GM21825 (cell line): ENCODE measurements at regions not wholly inside any gene's neighbourhood (a gene's known extent, or its start where the extent isn't known, plus 50 kb on each side); places are given as distances from the start of the nearest gene placed in this dataset.
A peak's percentile ranks its signal among the peaks of the same experiment; 100 is the strongest.
"Not testable (repeated sequence)": the region's sequence is repeated elsewhere in the genome, so short reads cannot be mapped to it uniquely, and the experiment has no call there.

ENCODE experiments used
- ATAC-seq: cut with Tn5 transposase; IDR thresholded peaks from one replicate; pipeline ENCODE4 v1.9.1; 2021; ENCODE audit warnings: mild to moderate bottlenecking, moderate library complexity; ENCODE audit not compliant: unreplicated experiment

- no peak for ATAC-seq
These were observed 49.9 kb downstream of the ILRUN start for GRCh38 chr6:34646714-34647113.

GRCh38 chr6:34645627-34646026 lies 50.9 kb downstream of the ILRUN start:
- no peak for ATAC-seq

GRCh38 chr6:34644716-34645115 lies 51.9 kb downstream of the ILRUN start:
- no peak for ATAC-seq

- ATAC-seq, result no peak
These were observed 54.1 kb downstream of the ILRUN start for GRCh38 chr6:34642427-34642826.

GRCh38 chr6:34640074-34640849 lies 56.3 kb downstream of the ILRUN start:
- ATAC-seq, result not testable (repeated sequence)

- ATAC-seq, result peak; percentile 74
These were observed 57.5 kb downstream of the ILRUN start for GRCh38 chr6:34638834-34639736.

- ATAC-seq, result no peak
These were observed 62.8 kb downstream of the ILRUN start for GRCh38 chr6:34633785-34634184.

- ATAC-seq, result no peak
These were observed 63.3 kb downstream of the ILRUN start for GRCh38 chr6:34633256-34633655.

GRCh38 chr6:34630040-34630439 lies 66.5 kb downstream of the ILRUN start:
- no peak for ATAC-seq

GRCh38 chr6:34627296-34627695 lies 69.3 kb downstream of the ILRUN start:
- ATAC-seq, result no peak

GRCh38 chr6:34618430-34619182 lies 62.5 kb upstream of the SPDEF start:
- ATAC-seq, result no peak

GRCh38 chr6:34617231-34617630 lies 61.1 kb upstream of the SPDEF start:
- no peak for ATAC-seq

- ATAC-seq, result no peak
These were observed 60.1 kb upstream of the SPDEF start for GRCh38 chr6:34616227-34616585.

- ATAC-seq, result no peak
These were observed 59.6 kb upstream of the SPDEF start for GRCh38 chr6:34615574-34616226.

- ATAC-seq, result no peak
These were observed 54.8 kb upstream of the SPDEF start for GRCh38 chr6:34610819-34611477.

- no peak for ATAC-seq
These were observed 52.4 kb upstream of the SPDEF start for GRCh38 chr6:34608321-34609091.

GRCh38 chr6:34606477-34607265 lies 50.5 kb upstream of the SPDEF start:
- no peak for ATAC-seq
